ENCODE measurements at regions not wholly inside any gene's neighbourhood (a gene's known extent, or its start where the extent isn't known, plus 50 kb on each side); places are given as distances from the start of the nearest gene placed in this dataset.

DNA sequence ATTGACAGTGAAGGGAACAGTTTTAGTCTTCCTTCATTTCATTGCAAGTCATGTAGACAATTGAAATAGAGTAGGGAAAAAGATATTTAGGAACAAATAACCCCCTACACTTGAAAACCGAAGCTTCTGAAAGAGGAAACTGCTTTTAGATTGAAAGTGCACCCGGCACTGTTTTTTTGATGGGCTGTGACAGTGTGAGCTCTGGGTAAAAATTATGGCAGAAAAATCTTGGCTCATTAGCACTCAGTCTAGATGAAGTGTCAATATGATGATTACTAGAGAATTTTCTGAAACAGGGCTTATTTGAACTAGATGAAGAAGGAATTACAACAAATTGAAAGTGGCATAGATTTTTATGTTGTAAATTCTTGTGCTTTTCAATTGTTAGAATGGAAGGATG, 1132.4 kb downstream of the RAPGEF2 start:
- no peaks in the 10 kb centered on the region for H3K9me3 ChIP-seq
- H3K4me3 ChIP-seq, result no peak overlapping the region
- ATAC-seq, result no peak
- TF ChIP-seq POLR2AphosphoS5 (IDR thresholded peaks at IDR 0.05) (no peak), CTCF (IDR thresholded peaks at IDR 0.05) (no peak), POLR2A (IDR thresholded peaks at IDR 0.05) (no peak), EP300 (IDR thresholded peaks at IDR 0.05) (no peak)
- no peak overlapping the region for H3K27ac ChIP-seq
- H3K36me3 ChIP-seq, result no peaks in the 10 kb centered on the region
- no peaks in the 10 kb centered on the region for H3K27me3 ChIP-seq
- H3K4me1 ChIP-seq, result no peaks in the 10 kb centered on the region
- WGBS, 2 donors (ENCODE audit: low coverage in 1 of 2), result 68 to 80% methylated on average over 2 of the region's 2 CpGs

- H3K9me3 ChIP-seq, result no peaks in the 10 kb centered on the region
- no peak for ATAC-seq
- no peaks in the 10 kb centered on the region for H3K27me3 ChIP-seq
- no peak overlapping the region for H3K27ac ChIP-seq
- H3K36me3 ChIP-seq, result no peaks in the 10 kb centered on the region
- no peak for TF ChIP-seq EP300 (IDR thresholded peaks at IDR 0.05)
- H3K4me1 ChIP-seq, result no peaks in the 10 kb centered on the region
- H3K4me3 ChIP-seq, result no peak overlapping the region
These were observed 1132.9 kb downstream of the RAPGEF2 start for GRCh38 chr4:160235771-160236170.

DNA sequence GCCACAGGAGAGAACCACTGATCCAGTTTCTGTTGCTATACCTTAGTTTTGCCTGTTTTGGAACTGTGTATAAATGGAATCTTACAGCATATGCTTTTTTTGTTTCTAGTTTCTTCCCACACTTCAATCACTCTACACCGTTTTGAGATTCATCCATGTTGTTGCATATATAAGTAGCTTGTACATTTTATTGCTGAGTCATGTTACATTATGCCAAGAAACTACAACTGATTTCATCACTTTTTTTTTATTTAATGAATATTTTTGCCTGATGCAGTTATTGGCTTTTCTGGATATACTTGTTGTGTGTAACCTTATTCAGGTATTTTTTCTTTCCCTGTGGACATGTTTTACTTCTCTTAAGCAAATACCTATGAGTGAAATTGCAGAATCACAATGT, 1135.9 kb downstream of the RAPGEF2 start:
- no peaks in the 10 kb centered on the region for H3K9me3 ChIP-seq
- ATAC-seq, result no peak
- 55 to 70% methylated on average over 1 of the region's 1 CpG for WGBS, 2 donors (ENCODE audit: low coverage in 1 of 2)
- no peaks in the 10 kb centered on the region for H3K4me1 ChIP-seq
- no peak overlapping the region for H3K4me3 ChIP-seq
- no peaks in the 10 kb centered on the region for H3K27me3 ChIP-seq
- H3K27ac ChIP-seq, result no peak overlapping the region
- TF ChIP-seq POLR2AphosphoS5 (IDR thresholded peaks at IDR 0.05) (no peak), EP300 (IDR thresholded peaks at IDR 0.05) (no peak), CTCF (IDR thresholded peaks at IDR 0.05) (no peak), POLR2A (IDR thresholded peaks at IDR 0.05) (no peak)
- H3K36me3 ChIP-seq, result no peaks in the 10 kb centered on the region

- TF ChIP-seq POLR2AphosphoS5 (IDR thresholded peaks at IDR 0.05), result no peak
- TF ChIP-seq POLR2A (IDR thresholded peaks at IDR 0.05), result no peak
- TF ChIP-seq CTCF (IDR thresholded peaks at IDR 0.05), result no peak
- no peak for TF ChIP-seq EP300 (IDR thresholded peaks at IDR 0.05)
- no peak overlapping the region for H3K27ac ChIP-seq
- no peak for ATAC-seq
- no peaks in the 10 kb centered on the region for H3K36me3 ChIP-seq
- no peaks in the 10 kb centered on the region for H3K4me1 ChIP-seq
- no peaks in the 10 kb centered on the region for H3K9me3 ChIP-seq
- H3K27me3 ChIP-seq, result no peaks in the 10 kb centered on the region
- 77 to 100% methylated on average over 2 to 3 of the region's 7 CpGs for WGBS, 2 donors (ENCODE audit: low coverage in 1 of 2)
- H3K4me3 ChIP-seq, result no peak overlapping the region
These were observed 1144.3 kb downstream of the RAPGEF2 start for GRCh38 chr4:160247091-160247656.

- no peak for ATAC-seq
- Histone ChIP-seq H3K36me3 (no peaks in the 10 kb centered on the region), H3K4me3 (no peak overlapping the region), H3K4me1 (no peaks in the 10 kb centered on the region), H3K27ac (no peak overlapping the region), H3K9me3 (peaks cover 0 to 4% (median 0%) of the 10 kb centered on the region in 3 donors), H3K27me3 (no peaks in the 10 kb centered on the region)
- whole genome bisulfite sequencing, 2 donors (ENCODE audit: low coverage in 1 of 2), result 65 to 70% methylated on average over 3 of the region's 3 CpGs
- TF ChIP-seq CTCF (IDR thresholded peaks at IDR 0.05), result no peak
- no peak for TF ChIP-seq POLR2AphosphoS5 (IDR thresholded peaks at IDR 0.05)
- TF ChIP-seq POLR2A (IDR thresholded peaks at IDR 0.05), result no peak
- TF ChIP-seq EP300 (IDR thresholded peaks at IDR 0.05), result no peak
These were observed 1148.8 kb downstream of the RAPGEF2 start for GRCh38 chr4:160251522-160252170.

Measured in gastroesophageal sphincter (tissue), 4 donors.